Kasumi-1 (cell line): ENCODE measurements at regions not wholly inside any gene's neighbourhood (a gene's known extent, or its start where the extent isn't known, plus 50 kb on each side); places are given as distances from the start of the nearest gene placed in this dataset.

Experiments used
- DNase-seq, 2 experiments: peaks; one replicate each; lab custom pipeline; 2025; lab: John Stamatoyannopoulos, UW

- DNase-seq = no peak
These were observed 55.4 kb upstream of the LMO4 start for GRCh38 chr1:87273291-87273690.

DNA sequence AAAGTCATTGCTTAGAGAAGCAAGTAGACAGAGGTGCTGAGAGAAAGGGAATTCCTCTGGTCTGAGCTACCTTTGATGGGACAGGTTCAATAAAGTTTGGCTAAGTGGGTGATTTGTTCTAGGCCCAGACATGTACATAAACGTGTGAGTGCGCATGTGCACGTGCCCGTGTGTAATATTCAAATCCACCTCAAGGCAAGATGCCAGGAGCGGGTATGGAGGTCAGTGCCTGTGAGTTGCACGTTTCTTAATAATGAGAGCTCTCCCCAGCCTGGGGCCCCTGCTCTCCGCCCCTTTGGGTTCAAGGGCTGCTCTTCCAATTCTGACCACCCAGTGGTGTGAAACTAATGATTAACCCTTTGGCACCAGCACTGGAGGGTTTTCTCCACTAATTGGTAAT lies 53.8 kb upstream of the LMO4 start:
- DNase-seq = no peak

DNA sequence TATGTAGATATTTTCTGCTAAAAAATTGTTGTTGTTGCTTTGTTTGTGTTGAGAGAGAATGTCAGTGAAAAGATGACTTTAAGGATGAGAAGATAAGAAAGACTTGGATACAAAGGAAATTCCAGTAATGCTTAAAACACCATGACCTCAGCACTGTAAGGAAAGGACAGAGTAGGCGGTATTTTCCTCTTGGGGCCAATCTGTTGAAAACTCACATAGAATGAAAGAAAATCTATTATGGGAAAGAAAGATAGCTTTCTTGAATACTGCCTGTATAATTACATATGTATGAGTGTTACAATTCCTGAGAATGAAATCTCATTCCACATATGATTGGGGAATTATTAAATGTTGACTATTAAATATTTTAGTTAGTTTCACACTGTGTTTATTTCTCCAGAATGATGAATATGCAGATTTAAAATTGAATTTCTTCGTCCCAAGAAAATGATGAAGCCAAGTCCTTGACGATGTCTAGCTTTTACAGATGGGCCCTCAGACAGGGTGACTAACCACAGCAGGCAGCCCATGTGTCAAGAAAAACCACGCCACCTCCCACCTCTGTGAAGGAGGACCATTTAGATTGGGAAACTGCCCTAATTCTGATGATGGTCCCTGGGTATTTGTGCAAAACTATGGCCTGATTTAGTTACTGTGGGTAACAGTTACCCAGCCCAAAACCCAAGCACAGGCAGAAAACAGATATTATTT lies 49.7 kb upstream of the LMO4 start:
- DNase-seq = no peak
